ENCODE measurements at regions not wholly inside any gene's neighbourhood (a gene's known extent, or its start where the extent isn't known, plus 50 kb on each side); places are given as distances from the start of the nearest gene placed in this dataset.

DNA sequence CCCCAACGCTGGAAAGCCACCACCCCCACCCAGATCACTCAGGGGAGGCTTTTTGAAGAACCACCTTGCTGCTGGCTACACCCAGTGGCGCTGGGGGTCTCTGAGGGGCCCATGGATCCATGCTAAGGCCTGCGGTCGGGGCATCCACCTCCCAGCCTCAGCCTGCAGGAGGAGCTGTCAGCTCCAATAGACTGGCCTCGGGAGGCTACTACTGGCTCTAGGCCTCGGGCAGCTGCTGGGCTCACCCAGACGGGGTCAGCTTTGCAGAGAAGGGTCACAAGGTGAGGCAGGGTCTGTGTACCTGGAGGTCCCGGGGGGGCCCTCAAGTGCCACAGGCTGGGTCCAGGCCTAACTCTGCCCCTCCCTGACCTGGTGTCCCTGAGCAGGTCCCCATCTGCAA, 193.7 kb downstream of the OLFM1 start:
- ATAC-seq (ENCODE audit: low read depth): no peak
- Histone ChIP-seq H3K4ac (ENCODE audit: low read depth, low read length) (no peak overlapping the region), H3K4me2 (ENCODE audit: low read depth, low read length) (no peak overlapping the region), H2AK9ac (replicated peaks; ENCODE audit: low read depth, low read length, poor library complexity) (no peak overlapping the region), H3K9me3 (ENCODE audit: control insufficient read depth, insufficient read depth, low read length) (peaks cover 33% of the 10 kb centered on the region), H3K56ac (ENCODE audit: extremely low read depth, insufficient read depth, low read length) (no peak overlapping the region), H4K5ac (ENCODE audit: low read depth, low read length) (no peak overlapping the region), H2BK120ac (ENCODE audit: low read depth, low read length) (no peak overlapping the region), H3K23ac (ENCODE audit: low read depth, low read length) (no peak overlapping the region), H2AFZ (replicated peaks; ENCODE audit: low read length, poor library complexity) (no peak overlapping the region), H3K4me3 (ENCODE audit: insufficient read depth, low read depth, low read length) (no peak overlapping the region), H3K27me3 (ENCODE audit: control insufficient read depth, insufficient read depth, low read length) (no peaks in the 10 kb centered on the region), H3K79me1 (ENCODE audit: low read depth in 1 of 2, low read length in 2 of 2) (no peaks in the 10 kb centered on the region), H3K18ac (ENCODE audit: low read depth, low read length) (no peak overlapping the region), H2BK15ac (ENCODE audit: low read depth, low read length) (no peak overlapping the region), H2BK5ac (ENCODE audit: low read depth, low read length, poor library complexity, severe bottlenecking) (no peak overlapping the region), H4K8ac (ENCODE audit: low read depth in 2 of 2, low read length in 2 of 2) (no peak overlapping the region), H4K91ac (ENCODE audit: insufficient read depth, low read depth, low read length) (no peak overlapping the region), H4K20me1 (ENCODE audit: insufficient read depth, low read length) (no peaks in the 10 kb centered on the region), H3K4me1 (ENCODE audit: control insufficient read depth, insufficient read depth, low read length) (no peaks in the 10 kb centered on the region), H3K36me3 (ENCODE audit: control insufficient read depth, insufficient read depth, low read length) (no peaks in the 10 kb centered on the region), H3K27ac (ENCODE audit: insufficient read depth, low read length) (no peak overlapping the region), H2AK5ac (ENCODE audit: low read depth, low read length) (no peak overlapping the region), H3K9ac (ENCODE audit: low read depth, low read length) (no peak overlapping the region), H2BK20ac (ENCODE audit: low read depth, low read length) (no peak overlapping the region), H3K9me1 (ENCODE audit: insufficient read depth, low read length) (no peaks in the 10 kb centered on the region), H3K14ac (replicated peaks; ENCODE audit: low read depth, low read length) (no peak overlapping the region)
- DNase-seq: no peak
- no TSS peak for BruUV-seq (replicated peaks)
- CTCF ChIA-PET: no interaction called here
- POLR2A ChIA-PET (ENCODE audit: unreplicated experiment): no interaction called here
- TF ChIP-seq CHD1 (IDR thresholded peaks at IDR 0.05; ENCODE audit: low read depth, low read length): no peak
- TF ChIP-seq MAFK (IDR thresholded peaks at IDR 0.05; ENCODE audit: low read depth, low read length): no peak
- TF ChIP-seq MAZ (IDR thresholded peaks at IDR 0.05; ENCODE audit: borderline replicate concordance, low read depth, low read length): no peak
- TF ChIP-seq FOS (IDR thresholded peaks at IDR 0.05; ENCODE audit: low read depth, low read length): no peak
- no peak for TF ChIP-seq BHLHE40 (IDR thresholded peaks at IDR 0.05; ENCODE audit: low read depth, low read length)
- TF ChIP-seq CTCF (conservative IDR thresholded peaks at IDR 0.05; ENCODE audit: low read depth, low read length): no peak
- no peak for TF ChIP-seq RAD21 (IDR thresholded peaks at IDR 0.05; ENCODE audit: low read length)
- TF ChIP-seq POLR2A (IDR thresholded peaks at IDR 0.05; ENCODE audit: low read depth, low read length): no peak
- no peak for TF ChIP-seq RCOR1 (IDR thresholded peaks at IDR 0.05; ENCODE audit: insufficient replicate concordance, low read length)
- TF ChIP-seq NFE2L2 (IDR thresholded peaks at IDR 0.05; ENCODE audit: low read depth, low read length): no peak
- no peak for TF ChIP-seq RFX5 (IDR thresholded peaks at IDR 0.05; ENCODE audit: low read depth, low read length)
- TF ChIP-seq SMC3 (IDR thresholded peaks at IDR 0.05; ENCODE audit: low read depth, low read length): no peak
- TF ChIP-seq CEBPB (IDR thresholded peaks at IDR 0.05; ENCODE audit: low read depth, low read length): no peak
- TF ChIP-seq MXI1 (IDR thresholded peaks at IDR 0.05; ENCODE audit: borderline replicate concordance, low read depth, low read length): no peak
- no peak for TF ChIP-seq ELK1 (IDR thresholded peaks at IDR 0.05; ENCODE audit: borderline replicate concordance, low read depth, low read length)
- TF ChIP-seq, protein P1, sequence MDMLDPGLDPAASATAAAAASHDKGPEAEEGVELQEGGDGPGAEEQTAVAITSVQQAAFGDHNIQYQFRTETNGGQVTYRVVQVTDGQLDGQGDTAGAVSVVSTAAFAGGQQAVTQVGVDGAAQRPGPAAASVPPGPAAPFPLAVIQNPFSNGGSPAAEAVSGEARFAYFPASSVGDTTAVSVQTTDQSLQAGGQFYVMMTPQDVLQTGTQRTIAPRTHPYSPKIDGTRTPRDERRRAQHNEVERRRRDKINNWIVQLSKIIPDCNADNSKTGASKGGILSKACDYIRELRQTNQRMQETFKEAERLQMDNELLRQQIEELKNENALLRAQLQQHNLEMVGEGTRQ (IDR thresholded peaks at IDR 0.05; ENCODE audit: low read depth, low read length): no peak
- WGBS, 2 experiments (ENCODE audit: extremely low coverage in 2 of 2, insufficient read length in 1 of 2): 0% methylated on average over 1 of the region's 8 CpGs; no CpG with 5 or more reads in 1 of the 2 experiments
- in situ Hi-C loops (cut with MboI; ENCODE audit: low sequenced_read_pairs): no loop called here
- intact Hi-C loops (cut with micrococcal nuclease): no loop called here
- dilution Hi-C loops (cut with HindIII; ENCODE audit: low sequenced_read_pairs, unreplicated experiment): no loop called here

All from IMR-90 (cell line).